Loucy (cell line): ENCODE measurements at regions not wholly inside any gene's neighbourhood (a gene's known extent, or its start where the extent isn't known, plus 50 kb on each side); places are given as distances from the start of the nearest gene placed in this dataset.

ENCODE experiments used
- CTCF ChIP-seq: fragments of 200-600 bp; sonication (generic); conservative IDR thresholded peaks from 2 replicates; pipeline ENCODE4 v1.5.1; 2014; ENCODE audit warnings: mild to moderate bottlenecking, antibody characterized with exemption, low read length
- EZH2phosphoT487 ChIP-seq: fragments of 200-600 bp; IDR thresholded peaks from 2 replicates; pipeline ENCODE4 v1.6.1; 2018; ENCODE audit warnings: antibody characterized with exemption, mild to moderate bottlenecking, moderate library complexity, borderline replicate concordance

GRCh38 chr4:79495447-79495846 lies 87.4 kb upstream of the GK2 start:
- no peak for TF ChIP-seq CTCF
- TF ChIP-seq EZH2phosphoT487 = no peak
